HUES6 (cell line): ENCODE measurements at regions not wholly inside any gene's neighbourhood (a gene's known extent, or its start where the extent isn't known, plus 50 kb on each side); places are given as distances from the start of the nearest gene placed in this dataset.
"Not testable (repeated sequence)": the region's sequence is repeated elsewhere in the genome, so short reads cannot be mapped to it uniquely, and the experiment has no call there.

Experiments
- H3K27ac ChIP-seq: 2 replicates; pipeline ENCODE4 v1.7.0; 2013; ENCODE audit warnings: low read depth, mild to moderate bottlenecking, low read length, inconsistent platforms
- H3K27me3 ChIP-seq: 2 replicates; pipeline ENCODE4 v1.6.1; 2013; ENCODE audit warnings: low read length; ENCODE audit not compliant: control insufficient read depth, insufficient read depth
- H3K36me3 ChIP-seq: 2 replicates; pipeline ENCODE4 v1.6.1; 2013; ENCODE audit warnings: low read length; ENCODE audit not compliant: control insufficient read depth, insufficient read depth
- H3K4me1 ChIP-seq: 2 replicates; pipeline ENCODE4 v1.6.1; 2013; ENCODE audit warnings: low read length; ENCODE audit not compliant: control insufficient read depth, insufficient read depth
- H3K4me3 ChIP-seq: 2 replicates; pipeline ENCODE4 v1.5.1; 2013; ENCODE audit warnings: low read depth, low read length
- H3K9ac ChIP-seq: one replicate; pipeline ENCODE4 v1.6.1; 2013; ENCODE audit warnings: mild to moderate bottlenecking, low read length
- H3K9me3 ChIP-seq: 2 replicates; pipeline ENCODE4 v1.6.1; 2013; ENCODE audit warnings: low read depth, low read length; ENCODE audit not compliant: control insufficient read depth, insufficient read depth

DNA sequence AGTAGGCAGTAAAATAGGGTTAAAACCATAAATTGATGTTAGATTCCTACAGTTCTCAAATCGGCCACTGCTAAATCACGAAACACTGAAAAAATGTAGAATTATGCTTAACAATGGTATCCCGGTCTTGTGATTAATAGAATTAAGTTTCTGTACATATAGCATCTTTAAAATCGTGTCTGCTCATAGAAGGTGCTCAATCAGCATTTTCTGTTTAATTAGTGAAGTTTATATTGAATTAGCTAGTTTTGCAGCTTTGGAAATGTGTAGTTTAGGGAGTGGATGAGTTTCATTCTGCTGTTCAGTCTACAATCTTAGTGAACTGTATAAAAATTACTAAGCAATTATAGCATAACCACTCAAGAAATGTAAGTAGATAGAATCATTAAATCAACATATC is 1075.8 kb upstream of the FLRT2 start:
- no peaks in the 10 kb centered on the region for H3K4me1 ChIP-seq
- no peaks in the 10 kb centered on the region for H3K36me3 ChIP-seq
- H3K4me3 ChIP-seq: no peak overlapping the region
- H3K9me3 ChIP-seq: no peaks in the 10 kb centered on the region
- no peak overlapping the region for H3K27ac ChIP-seq
- H3K9ac ChIP-seq: no peak overlapping the region
- H3K27me3 ChIP-seq: no peaks in the 10 kb centered on the region

GRCh38 chr14:84456946-84457345 is 1073.0 kb upstream of the FLRT2 start:
- H3K36me3 ChIP-seq: no peaks in the 10 kb centered on the region
- H3K4me3 ChIP-seq: no peak overlapping the region
- H3K27me3 ChIP-seq: no peaks in the 10 kb centered on the region
- H3K9me3 ChIP-seq: no peaks in the 10 kb centered on the region
- H3K9ac ChIP-seq: no peak overlapping the region
- H3K27ac ChIP-seq: no peak overlapping the region
- no peaks in the 10 kb centered on the region for H3K4me1 ChIP-seq

- no peak overlapping the region for H3K27ac ChIP-seq
- no peaks in the 10 kb centered on the region for H3K27me3 ChIP-seq
- no peak overlapping the region for H3K4me3 ChIP-seq
- no peaks in the 10 kb centered on the region for H3K9me3 ChIP-seq
- H3K4me1 ChIP-seq: no peaks in the 10 kb centered on the region
- no peaks in the 10 kb centered on the region for H3K36me3 ChIP-seq
- no peak overlapping the region for H3K9ac ChIP-seq
These were observed 1071.1 kb upstream of the FLRT2 start for GRCh38 chr14:84458881-84459280.

DNA sequence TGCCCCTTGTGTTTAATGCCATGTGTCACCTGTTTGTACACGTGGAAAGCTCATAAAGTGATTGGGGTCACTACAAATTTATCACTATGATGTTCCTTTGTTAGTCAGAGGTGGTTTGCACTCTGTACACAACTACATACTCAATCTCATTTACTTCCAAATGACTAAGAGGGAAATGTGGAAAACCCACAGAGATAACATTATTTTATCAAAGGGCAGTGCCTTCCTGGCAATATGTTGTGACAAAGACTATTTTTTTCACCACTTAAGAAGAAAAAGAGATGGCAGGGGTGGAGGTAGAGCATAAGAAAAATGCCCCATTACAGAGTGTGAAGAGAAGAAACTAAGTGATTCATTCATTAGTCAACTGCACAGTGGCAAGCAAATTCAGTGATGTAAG is 1064.1 kb upstream of the FLRT2 start:
- H3K27ac ChIP-seq: no peak overlapping the region
- H3K9ac ChIP-seq: no peak overlapping the region
- H3K4me1 ChIP-seq: no peaks in the 10 kb centered on the region
- H3K9me3 ChIP-seq: no peaks in the 10 kb centered on the region
- H3K27me3 ChIP-seq: no peaks in the 10 kb centered on the region
- H3K36me3 ChIP-seq: no peaks in the 10 kb centered on the region
- no peak overlapping the region for H3K4me3 ChIP-seq

- Histone ChIP-seq H3K36me3 (no peaks in the 10 kb centered on the region), H3K9me3 (no peaks in the 10 kb centered on the region), H3K9ac (no peak overlapping the region), H3K4me3 (no peak overlapping the region), H3K27me3 (no peaks in the 10 kb centered on the region), H3K27ac (no peak overlapping the region), H3K4me1 (no peaks in the 10 kb centered on the region)
These were observed 1061.8 kb upstream of the FLRT2 start for GRCh38 chr14:84468153-84468552.

GRCh38 chr14:84477996-84478395 is 1051.9 kb upstream of the FLRT2 start:
- H3K4me1 ChIP-seq: peaks cover 4% of the 10 kb centered on the region
- H3K9ac ChIP-seq: no peak overlapping the region
- H3K27me3 ChIP-seq: no peaks in the 10 kb centered on the region
- no peak overlapping the region for H3K4me3 ChIP-seq
- H3K36me3 ChIP-seq: no peaks in the 10 kb centered on the region
- H3K27ac ChIP-seq: no peak overlapping the region
- no peaks in the 10 kb centered on the region for H3K9me3 ChIP-seq

DNA sequence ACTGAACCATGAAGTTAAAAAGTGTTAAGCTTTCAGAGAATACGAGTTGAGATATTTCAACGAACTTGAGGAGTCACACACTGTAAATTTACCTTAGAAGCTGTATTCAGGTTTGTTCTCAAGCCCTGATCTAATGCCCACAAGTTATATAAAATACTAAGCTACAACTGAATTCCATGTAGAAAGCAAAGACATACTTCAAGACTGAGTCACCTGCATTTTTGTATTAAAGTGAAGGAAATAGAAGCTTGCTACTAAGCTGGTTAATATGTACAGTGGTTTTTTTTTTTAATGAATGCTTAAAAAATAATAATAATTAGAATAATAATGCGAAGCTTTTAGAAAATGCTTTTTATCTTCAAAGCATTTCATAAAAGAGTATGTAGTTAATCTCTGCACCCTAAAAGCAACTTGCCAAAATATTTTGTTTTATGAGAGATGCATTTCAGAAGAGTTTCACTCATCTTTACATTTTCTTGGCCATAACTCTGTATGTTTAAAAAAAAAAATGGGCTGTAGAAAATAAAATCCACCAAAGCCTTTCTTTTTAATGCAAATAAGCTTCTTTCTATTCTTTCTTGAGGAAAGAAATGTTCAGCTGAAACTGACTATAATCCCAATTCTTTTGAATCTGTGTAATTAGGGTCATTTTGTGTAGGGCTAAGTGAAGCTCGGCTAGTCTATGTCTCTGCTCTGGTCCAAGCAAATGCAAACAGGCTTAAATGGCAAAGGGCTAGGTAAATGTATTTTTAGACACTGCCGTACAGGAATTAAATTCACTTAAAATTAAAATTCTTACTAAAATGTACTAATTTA is 1047.5 kb upstream of the FLRT2 start:
- H3K36me3 ChIP-seq: no peaks in the 10 kb centered on the region
- H3K27me3 ChIP-seq: no peaks in the 10 kb centered on the region
- H3K9ac ChIP-seq: no peak overlapping the region
- peaks cover 18% of the 10 kb centered on the region for H3K4me1 ChIP-seq
- H3K27ac ChIP-seq: peak overlapping the region; percentile 56; the same call in 1 of the 2 replicates
- H3K4me3 ChIP-seq: no peak overlapping the region
- no peaks in the 10 kb centered on the region for H3K9me3 ChIP-seq

- Histone ChIP-seq H3K27ac (peak overlapping the region; percentile 56; the same call in 1 of the 2 replicates), H3K4me1 (peaks cover 18% of the 10 kb centered on the region), H3K4me3 (no peak overlapping the region), H3K9ac (no peak overlapping the region), H3K36me3 (no peaks in the 10 kb centered on the region), H3K9me3 (no peaks in the 10 kb centered on the region), H3K27me3 (no peaks in the 10 kb centered on the region)
These were observed 1046.9 kb upstream of the FLRT2 start for GRCh38 chr14:84483072-84483420.

DNA sequence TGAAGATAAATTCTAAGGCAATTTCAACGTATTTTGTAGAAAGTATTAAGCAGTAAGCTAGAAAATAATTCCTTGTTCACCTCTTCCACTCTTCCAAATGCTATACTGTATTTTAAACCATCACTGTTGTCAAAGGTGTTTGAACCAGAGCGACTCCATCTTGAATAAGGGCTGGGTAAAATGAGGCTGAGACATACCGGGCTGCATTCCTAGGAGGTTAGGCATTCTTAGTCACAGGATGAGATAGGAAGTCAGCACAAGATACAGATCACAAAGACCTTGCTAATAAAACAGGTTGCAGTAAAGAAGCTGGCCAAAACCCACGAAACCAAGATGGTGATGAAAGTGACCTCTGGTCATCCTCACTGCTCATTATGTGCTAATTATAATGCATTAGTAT is 1045.7 kb upstream of the FLRT2 start:
- not testable (repeated sequence) for H3K4me3 ChIP-seq, H3K27me3 ChIP-seq, H3K36me3 ChIP-seq, H3K9me3 ChIP-seq, H3K9ac ChIP-seq, H3K27ac ChIP-seq
- peaks cover 18% of the 10 kb centered on the region for H3K4me1 ChIP-seq

DNA sequence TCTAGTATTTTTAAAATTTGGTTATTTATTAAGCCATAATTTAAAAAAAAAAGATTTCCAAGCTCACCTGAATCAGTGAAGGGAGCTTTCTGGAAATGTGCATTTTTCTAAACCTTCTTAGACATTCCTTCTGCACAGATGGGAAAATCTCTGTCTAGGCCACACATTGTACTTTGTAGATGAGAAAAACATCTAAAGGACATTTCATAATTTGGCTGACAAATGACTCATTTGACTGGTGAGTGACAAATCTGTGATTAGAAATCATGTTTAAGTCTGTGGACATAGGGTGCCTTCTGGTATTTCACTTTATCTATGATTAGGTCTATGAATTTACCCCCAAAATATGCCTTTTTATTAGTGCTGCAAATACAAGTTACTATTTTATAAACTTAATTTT is 1044.9 kb upstream of the FLRT2 start:
- no peak overlapping the region for H3K9ac ChIP-seq
- H3K4me3 ChIP-seq: no peak overlapping the region
- peaks cover 18% of the 10 kb centered on the region for H3K4me1 ChIP-seq
- no peak overlapping the region for H3K27ac ChIP-seq
- no peaks in the 10 kb centered on the region for H3K27me3 ChIP-seq
- no peaks in the 10 kb centered on the region for H3K9me3 ChIP-seq
- H3K36me3 ChIP-seq: no peaks in the 10 kb centered on the region

- Histone ChIP-seq H3K36me3 (no peaks in the 10 kb centered on the region), H3K4me3 (no peak overlapping the region), H3K9ac (no peak overlapping the region), H3K4me1 (peaks cover 5% of the 10 kb centered on the region; the same call in 1 of the 2 replicates), H3K27me3 (no peaks in the 10 kb centered on the region), H3K9me3 (no peaks in the 10 kb centered on the region), H3K27ac (no peak overlapping the region)
These were observed 1039.9 kb upstream of the FLRT2 start for GRCh38 chr14:84490081-84490480.
